CD4-positive, alpha-beta T cell treated with Interleukin-4 for 1 hour (primary cell): ENCODE measurements at regions not wholly inside any gene's neighbourhood (a gene's known extent, or its start where the extent isn't known, plus 50 kb on each side); places are given as distances from the start of the nearest gene placed in this dataset.
"Not testable (repeated sequence)": the region's sequence is repeated elsewhere in the genome, so short reads cannot be mapped to it uniquely, and the experiment has no call there.

ENCODE experiments used
- DNase-seq, 2 donors: peaks; one replicate each; pipeline ENCODE4 v3.0.0-alpha.2; 2020 to 2022

DNA sequence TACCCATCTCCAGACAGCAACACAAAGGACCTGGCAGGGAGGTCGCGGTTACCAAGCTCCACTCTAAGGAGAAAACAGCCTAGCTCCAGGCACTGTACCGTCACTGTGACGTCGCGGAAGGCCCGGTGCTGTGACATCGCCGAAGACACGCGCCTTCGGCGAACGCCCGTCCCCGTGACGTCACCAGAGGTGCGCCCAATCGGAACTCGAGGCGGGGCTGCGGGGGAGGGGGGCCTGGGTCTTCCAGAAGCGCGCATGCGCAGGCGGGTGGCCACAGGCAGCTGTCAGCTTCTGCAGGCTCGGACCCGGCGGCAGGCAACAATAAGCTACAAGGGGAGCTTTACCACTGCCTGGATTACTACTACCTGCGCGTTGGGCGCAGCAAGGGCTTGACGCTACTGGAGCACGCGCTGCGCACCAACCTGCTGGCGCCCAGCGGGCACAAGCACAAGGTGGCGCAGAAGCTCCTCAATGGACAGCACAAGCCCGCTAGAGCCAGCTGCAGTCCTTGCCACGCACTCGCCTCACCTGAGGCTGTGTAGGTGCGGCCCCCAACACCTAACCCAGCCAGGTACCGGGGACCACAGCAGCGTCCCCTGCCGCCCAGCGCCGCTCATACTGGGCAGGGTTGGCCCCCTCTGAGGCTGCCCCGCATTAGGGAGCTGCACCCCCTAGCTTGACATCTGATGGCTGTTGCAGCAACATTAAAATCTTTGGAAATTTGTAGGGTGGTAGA is 208.4 kb downstream of the TPST1 start:
- DNase-seq: peak; percentile 90 to 91

DNA sequence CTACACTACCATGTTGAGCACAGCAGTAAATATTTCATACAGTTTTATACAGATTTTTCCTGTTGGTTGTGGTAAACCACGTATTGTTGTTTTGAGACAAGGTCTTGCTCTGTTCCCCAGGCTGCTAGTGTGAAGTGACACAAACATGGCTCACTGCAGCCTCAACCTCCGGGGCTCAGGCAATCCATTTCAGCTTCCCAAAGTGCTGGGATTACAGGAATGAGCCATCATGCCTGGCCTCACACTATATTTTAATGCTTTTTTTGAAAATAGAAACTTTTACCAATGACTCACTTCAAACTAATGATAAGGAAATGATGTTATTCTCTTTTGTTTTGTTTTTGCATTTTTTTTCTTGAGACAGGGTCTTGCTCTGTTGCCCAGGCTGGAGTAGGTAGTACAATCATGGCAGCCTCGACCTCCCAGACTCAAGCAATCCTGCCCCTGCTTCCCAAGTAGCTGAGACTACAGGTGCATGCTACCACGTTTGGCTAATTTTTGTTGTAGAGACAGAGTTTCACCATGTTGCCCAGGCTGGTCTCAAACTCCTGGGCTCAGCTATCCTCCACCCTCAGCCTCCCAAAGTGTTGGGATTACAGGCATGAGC is 210.6 kb downstream of the TPST1 start:
- DNase-seq: no peak

DNA sequence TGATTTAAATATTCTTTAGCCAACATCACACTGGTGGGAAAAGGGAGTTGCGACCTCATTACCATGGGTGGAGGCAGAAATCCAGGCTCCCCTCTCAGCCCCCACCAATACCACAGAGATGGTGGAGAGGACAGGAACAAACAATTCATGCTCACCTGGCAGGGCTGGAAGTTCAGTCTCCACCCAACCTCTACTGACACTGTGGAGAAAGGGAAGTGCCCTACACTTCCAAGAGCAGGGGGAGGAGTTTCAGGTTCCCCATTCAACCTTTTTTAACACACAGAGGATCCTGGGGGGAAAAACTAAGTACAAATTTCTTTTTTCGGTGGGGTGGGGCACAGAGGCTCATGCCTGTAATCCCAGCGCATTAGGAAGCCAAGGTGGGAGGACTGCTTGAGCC is 210.1 kb upstream of the KCTD7 start:
- no peak for DNase-seq

DNA sequence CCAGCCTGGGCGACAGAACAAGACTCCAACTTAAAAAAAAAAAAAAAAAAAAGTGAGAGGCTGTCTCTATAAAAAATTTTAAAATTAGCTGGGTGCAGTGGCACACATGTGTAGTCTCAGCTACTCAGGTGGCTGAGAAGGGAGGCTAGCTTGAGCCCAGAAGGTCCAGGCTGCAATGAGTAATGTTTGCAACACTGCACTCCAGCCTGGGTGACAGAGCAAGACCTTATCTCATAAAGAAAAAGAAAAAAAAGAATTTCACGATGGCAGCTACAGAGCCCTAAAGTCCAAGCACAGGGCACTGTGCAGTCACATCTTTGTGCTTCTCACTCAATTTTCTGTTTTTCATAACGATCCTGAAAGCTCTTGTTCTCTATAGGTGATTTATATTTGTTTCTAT is 209.5 kb upstream of the KCTD7 start:
- DNase-seq: no peak

- DNase-seq: no peak
Measured at GRCh38 chr7:66421830-66422475, 206.7 kb upstream of the KCTD7 start.

DNA sequence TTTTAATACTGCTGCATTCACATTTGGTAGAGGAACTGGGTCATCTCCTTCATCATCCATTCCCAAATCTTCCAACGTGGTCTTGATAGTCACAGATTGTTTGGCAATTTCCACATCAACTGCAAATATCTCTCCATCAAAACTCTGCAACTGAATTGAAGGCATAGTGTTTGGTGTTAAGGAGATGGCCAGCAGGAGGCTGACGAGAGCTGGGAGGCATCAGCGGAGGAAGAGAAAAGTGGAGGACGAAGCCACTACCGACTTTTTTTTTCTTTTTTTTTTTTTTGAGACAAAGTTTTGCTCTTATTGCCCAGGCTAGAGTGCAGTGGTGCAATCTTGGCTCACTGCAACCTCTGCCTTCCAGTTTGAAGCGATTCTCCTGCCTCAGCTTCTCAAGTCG is 205.0 kb upstream of the KCTD7 start:
- DNase-seq: no peak

GRCh38 chr7:66426332-66426731 is 202.3 kb upstream of the KCTD7 start:
- no peak for DNase-seq

GRCh38 chr7:66426996-66427395 is 201.7 kb upstream of the KCTD7 start:
- DNase-seq: no peak

DNA sequence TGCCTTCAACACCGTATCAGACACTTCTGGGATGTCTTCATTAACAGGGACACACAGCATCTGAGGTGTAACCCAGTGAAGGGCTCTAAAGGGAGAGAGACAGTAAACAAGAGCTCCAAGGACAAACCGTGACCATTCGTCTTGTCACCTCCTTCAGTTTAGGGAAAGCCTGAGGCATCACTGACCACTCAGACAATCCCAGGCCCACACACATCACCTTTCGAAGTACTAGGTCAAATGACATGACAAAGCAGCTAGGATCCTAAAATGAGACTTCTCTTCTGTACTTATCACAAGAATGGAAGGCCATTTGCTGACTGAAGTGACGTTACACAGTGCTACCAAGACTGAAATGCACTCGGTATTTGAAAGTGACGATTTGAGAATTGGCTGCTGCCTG is 200.7 kb upstream of the KCTD7 start:
- DNase-seq: no peak

GRCh38 chr7:66429498-66430163 is 199.1 kb upstream of the KCTD7 start:
- DNase-seq: no peak

DNA sequence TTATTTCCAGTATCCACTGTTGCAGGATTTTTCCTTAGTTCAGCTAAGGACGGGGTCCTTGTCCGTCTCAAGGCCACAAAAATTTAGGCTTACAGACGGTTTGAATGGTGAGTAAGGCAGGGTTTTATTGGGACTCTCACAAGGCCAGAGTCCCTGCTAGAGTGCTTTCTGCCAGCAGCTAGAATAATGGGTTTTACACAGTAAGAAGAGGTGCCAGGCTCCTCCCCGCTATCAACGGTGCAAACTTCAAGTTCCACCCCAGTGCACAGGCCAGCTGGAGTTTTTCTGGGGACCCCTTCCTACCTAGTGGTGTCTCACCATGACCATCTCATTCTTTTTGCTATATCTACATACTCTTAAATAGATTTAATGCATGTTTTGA is 198.5 kb upstream of the KCTD7 start:
- DNase-seq: no peak

DNA sequence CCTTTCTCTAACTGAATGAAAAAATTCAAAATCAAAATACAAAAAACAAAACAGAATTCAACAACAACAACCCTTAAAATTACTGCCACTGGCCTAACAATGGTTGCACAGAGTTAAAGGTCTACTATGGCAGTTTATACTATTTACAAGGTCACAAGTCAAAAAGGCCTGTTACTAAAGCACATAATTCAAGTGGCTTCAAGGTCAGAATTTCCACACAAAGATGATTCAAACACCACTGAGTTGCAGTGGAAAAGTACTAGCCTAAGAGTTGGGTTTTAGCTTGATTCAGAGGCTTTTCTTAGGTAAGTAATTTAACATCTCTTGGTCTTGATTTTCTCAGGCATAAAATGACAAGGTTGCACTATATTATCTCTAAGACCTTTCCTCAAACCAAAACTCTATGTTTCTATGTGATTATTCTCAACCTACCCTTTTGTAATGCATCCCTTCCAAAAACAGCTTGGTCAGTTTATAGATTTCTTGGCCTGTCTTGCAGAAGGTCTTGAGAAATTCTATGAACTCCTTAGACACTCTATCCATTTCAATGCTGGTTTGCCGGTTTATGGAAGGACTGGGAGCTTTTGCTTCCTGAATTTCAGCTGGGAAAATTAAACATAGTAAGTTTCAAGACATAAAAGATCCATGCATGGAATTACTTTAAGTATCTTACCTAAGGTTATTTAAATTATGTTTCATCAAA is 189.8 kb upstream of the KCTD7 start:
- DNase-seq: not testable (repeated sequence)

DNA sequence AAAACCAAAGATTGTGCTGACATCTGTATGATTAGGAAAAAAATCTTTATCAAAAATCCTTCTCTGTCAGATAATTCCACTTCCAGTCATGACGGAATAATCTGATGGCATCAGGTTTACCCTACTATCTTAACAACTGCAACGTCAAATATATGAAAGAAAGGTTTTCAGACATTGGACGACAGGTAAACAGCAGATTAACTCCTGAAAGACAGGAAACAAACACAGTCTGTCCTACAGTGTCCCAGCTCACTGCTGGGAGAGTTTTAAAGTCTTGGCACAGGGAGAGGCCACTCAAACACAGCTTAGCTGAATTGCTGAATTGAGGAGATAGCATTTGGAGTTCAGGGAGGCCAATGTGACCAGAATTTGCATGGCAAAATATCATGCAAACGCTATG is 186.3 kb upstream of the KCTD7 start:
- DNase-seq: no peak

GRCh38 chr7:66443946-66444345 is 184.7 kb upstream of the KCTD7 start:
- DNase-seq: no peak

GRCh38 chr7:66447007-66447406 is 181.7 kb upstream of the KCTD7 start:
- not testable (repeated sequence) for DNase-seq

- not testable (repeated sequence) for DNase-seq
Measured at GRCh38 chr7:66450814-66451213, 177.9 kb upstream of the KCTD7 start.

DNA sequence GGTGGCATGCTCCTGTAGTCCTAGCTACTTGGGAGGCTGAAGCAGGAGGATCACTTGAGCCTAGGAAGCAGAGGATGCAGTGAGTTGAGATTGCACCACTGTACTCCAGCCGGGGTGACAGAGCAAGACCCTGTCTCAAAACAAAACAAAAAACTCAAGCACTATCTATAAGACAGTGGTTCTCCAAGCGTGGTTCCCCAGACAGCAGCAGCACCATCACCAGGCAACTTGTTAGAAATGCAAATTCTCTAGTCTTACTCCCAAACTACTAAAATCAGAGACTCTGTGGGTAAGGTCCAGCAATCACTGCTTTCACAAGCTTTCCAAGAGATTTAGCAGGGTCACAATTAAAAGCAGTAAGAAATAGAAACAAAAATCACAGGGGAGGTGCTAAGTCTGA is 177.0 kb upstream of the KCTD7 start:
- not testable (repeated sequence) for DNase-seq

DNA sequence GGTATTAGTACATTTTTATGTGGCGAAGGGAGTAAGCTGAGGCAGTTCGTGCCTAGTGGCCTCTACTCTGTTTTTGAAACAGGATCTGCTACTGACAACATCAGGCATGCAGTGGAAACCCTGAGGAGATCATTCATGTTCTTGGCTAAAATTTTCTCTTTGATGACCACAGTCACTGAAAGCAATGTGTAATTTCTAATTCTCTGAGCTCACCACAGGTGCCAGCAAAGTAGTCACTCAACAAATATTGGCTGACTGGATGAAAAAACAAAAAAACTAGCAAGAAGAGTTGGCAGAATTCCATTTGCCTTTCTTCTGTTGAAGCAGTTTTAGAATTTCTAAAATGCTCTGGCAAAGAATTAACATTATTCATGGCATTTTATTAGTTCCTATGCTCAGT is 176.5 kb upstream of the KCTD7 start:
- no peak for DNase-seq

- DNase-seq: no peak
Measured at GRCh38 chr7:66453340-66453739, 175.3 kb upstream of the KCTD7 start.

- no peak for DNase-seq
Measured at GRCh38 chr7:66454600-66455225, 174.0 kb upstream of the KCTD7 start.

- DNase-seq: not testable (repeated sequence)
Measured at GRCh38 chr7:66455432-66455831, 173.2 kb upstream of the KCTD7 start.

- not testable (repeated sequence) for DNase-seq
Measured at GRCh38 chr7:66456431-66456830, 172.2 kb upstream of the KCTD7 start.

DNA sequence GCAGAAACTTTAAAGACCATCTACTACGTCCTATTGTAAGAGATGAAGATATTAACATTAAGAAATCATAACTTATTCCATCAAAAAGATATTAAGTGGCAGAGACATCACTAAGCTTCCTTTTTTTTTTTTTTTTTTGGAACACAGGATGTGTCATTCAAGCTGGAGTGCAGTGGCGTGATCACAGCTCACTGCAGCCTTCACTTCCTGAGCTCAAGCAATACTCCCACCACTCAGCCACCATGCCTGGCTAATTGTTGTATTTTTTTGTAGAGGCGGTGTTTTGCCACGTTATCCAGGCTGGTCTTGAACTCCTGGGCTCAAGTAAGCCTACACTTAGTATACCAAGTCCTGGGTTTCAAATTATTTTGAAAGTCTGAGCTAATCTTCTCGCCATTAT is 169.7 kb upstream of the KCTD7 start:
- not testable (repeated sequence) for DNase-seq
